ENCODE measurements at regions not wholly inside any gene's neighbourhood (a gene's known extent, or its start where the extent isn't known, plus 50 kb on each side); places are given as distances from the start of the nearest gene placed in this dataset.
"Not testable (repeated sequence)": the region's sequence is repeated elsewhere in the genome, so short reads cannot be mapped to it uniquely, and the experiment has no call there.

GRCh38 chr12:127830730-127831129 lies 436.2 kb upstream of the TMEM132C start:
- H3K27ac ChIP-seq (ENCODE audit: low read depth, low read length) = no peak overlapping the region
- H3K9ac ChIP-seq (ENCODE audit: low read depth in 1 of 3, low read length in 3 of 3) = no peak overlapping the region
- no peaks in the 10 kb centered on the region for H3K36me3 ChIP-seq (ENCODE audit: control insufficient read depth in 3 of 3, insufficient read depth in 3 of 3, low read length in 3 of 3)
- H3K27me3 ChIP-seq (ENCODE audit: control insufficient read depth in 3 of 3, insufficient read depth in 3 of 3, low read length in 3 of 3) = no peaks in the 10 kb centered on the region
- no peaks in the 10 kb centered on the region for H3K4me1 ChIP-seq (ENCODE audit: control insufficient read depth in 3 of 3, insufficient read depth in 3 of 3, low read length in 3 of 3)
- H3K9me3 ChIP-seq (ENCODE audit: control insufficient read depth in 3 of 3, low read length in 3 of 3) = no peaks in the 10 kb centered on the region
- no peak overlapping the region for H3K4me3 ChIP-seq (ENCODE audit: low read length in 3 of 3)

- Histone ChIP-seq H3K27me3 (ENCODE audit: control insufficient read depth in 3 of 3, insufficient read depth in 3 of 3, low read length in 3 of 3) (no peaks in the 10 kb centered on the region), H3K4me3 (ENCODE audit: low read length in 3 of 3) (no peak overlapping the region), H3K27ac (ENCODE audit: low read depth, low read length) (no peak overlapping the region), H3K4me1 (ENCODE audit: control insufficient read depth in 3 of 3, insufficient read depth in 3 of 3, low read length in 3 of 3) (no peaks in the 10 kb centered on the region), H3K9ac (ENCODE audit: low read depth in 1 of 3, low read length in 3 of 3) (no peak overlapping the region), H3K36me3 (ENCODE audit: control insufficient read depth in 3 of 3, insufficient read depth in 3 of 3, low read length in 3 of 3) (no peaks in the 10 kb centered on the region), H3K9me3 (ENCODE audit: control insufficient read depth in 3 of 3, low read length in 3 of 3) (no peaks in the 10 kb centered on the region)
These were observed 434.8 kb upstream of the TMEM132C start for GRCh38 chr12:127832172-127832571.

GRCh38 chr12:127836802-127837201 lies 430.2 kb upstream of the TMEM132C start:
- H3K4me1 ChIP-seq (ENCODE audit: control insufficient read depth in 3 of 3, insufficient read depth in 3 of 3, low read length in 3 of 3); H3K9me3 ChIP-seq (ENCODE audit: control insufficient read depth in 3 of 3, low read length in 3 of 3); H3K9ac ChIP-seq (ENCODE audit: low read depth in 1 of 3, low read length in 3 of 3); H3K36me3 ChIP-seq (ENCODE audit: control insufficient read depth in 3 of 3, insufficient read depth in 3 of 3, low read length in 3 of 3); H3K27me3 ChIP-seq (ENCODE audit: control insufficient read depth in 3 of 3, insufficient read depth in 3 of 3, low read length in 3 of 3); H3K4me3 ChIP-seq (ENCODE audit: low read length in 3 of 3); H3K27ac ChIP-seq (ENCODE audit: low read depth, low read length): not testable (repeated sequence)

- Histone ChIP-seq H3K4me3 (ENCODE audit: low read length in 3 of 3) (no peak overlapping the region), H3K27me3 (ENCODE audit: control insufficient read depth in 3 of 3, insufficient read depth in 3 of 3, low read length in 3 of 3) (no peaks in the 10 kb centered on the region), H3K4me1 (ENCODE audit: control insufficient read depth in 3 of 3, insufficient read depth in 3 of 3, low read length in 3 of 3) (no peaks in the 10 kb centered on the region), H3K9me3 (ENCODE audit: control insufficient read depth in 3 of 3, low read length in 3 of 3) (peaks cover 0 to 2% (median 0%) of the 10 kb centered on the region in 3 donors), H3K9ac (ENCODE audit: low read depth in 1 of 3, low read length in 3 of 3) (no peak overlapping the region), H3K36me3 (ENCODE audit: control insufficient read depth in 3 of 3, insufficient read depth in 3 of 3, low read length in 3 of 3) (no peaks in the 10 kb centered on the region), H3K27ac (ENCODE audit: low read depth, low read length) (no peak overlapping the region)
These were observed 409.3 kb upstream of the TMEM132C start for GRCh38 chr12:127857661-127858060.

- Histone ChIP-seq H3K27ac (ENCODE audit: low read depth, low read length) (no peak overlapping the region), H3K4me3 (ENCODE audit: low read length in 3 of 3) (no peak overlapping the region), H3K36me3 (ENCODE audit: control insufficient read depth in 3 of 3, insufficient read depth in 3 of 3, low read length in 3 of 3) (no peaks in the 10 kb centered on the region), H3K9me3 (ENCODE audit: control insufficient read depth in 3 of 3, low read length in 3 of 3) (peaks cover 0 to 2% (median 0%) of the 10 kb centered on the region in 3 donors), H3K4me1 (ENCODE audit: control insufficient read depth in 3 of 3, insufficient read depth in 3 of 3, low read length in 3 of 3) (no peaks in the 10 kb centered on the region), H3K9ac (ENCODE audit: low read depth in 1 of 3, low read length in 3 of 3) (no peak overlapping the region), H3K27me3 (ENCODE audit: control insufficient read depth in 3 of 3, insufficient read depth in 3 of 3, low read length in 3 of 3) (no peaks in the 10 kb centered on the region)
These were observed 406.4 kb upstream of the TMEM132C start for GRCh38 chr12:127860536-127860935.

GRCh38 chr12:127861406-127861805 lies 405.6 kb upstream of the TMEM132C start:
- H3K9me3 ChIP-seq (ENCODE audit: control insufficient read depth in 3 of 3, low read length in 3 of 3) = peaks cover 0 to 2% (median 0%) of the 10 kb centered on the region in 3 donors
- H3K27ac ChIP-seq (ENCODE audit: low read depth, low read length) = no peak overlapping the region
- H3K9ac ChIP-seq (ENCODE audit: low read depth in 1 of 3, low read length in 3 of 3) = no peak overlapping the region
- H3K27me3 ChIP-seq (ENCODE audit: control insufficient read depth in 3 of 3, insufficient read depth in 3 of 3, low read length in 3 of 3) = no peaks in the 10 kb centered on the region
- no peak overlapping the region for H3K4me3 ChIP-seq (ENCODE audit: low read length in 3 of 3)
- H3K4me1 ChIP-seq (ENCODE audit: control insufficient read depth in 3 of 3, insufficient read depth in 3 of 3, low read length in 3 of 3) = no peaks in the 10 kb centered on the region
- H3K36me3 ChIP-seq (ENCODE audit: control insufficient read depth in 3 of 3, insufficient read depth in 3 of 3, low read length in 3 of 3) = no peaks in the 10 kb centered on the region

- H3K9me3 ChIP-seq (ENCODE audit: control insufficient read depth in 3 of 3, low read length in 3 of 3) = no peaks in the 10 kb centered on the region
- no peak overlapping the region for H3K9ac ChIP-seq (ENCODE audit: low read depth in 1 of 3, low read length in 3 of 3)
- H3K4me3 ChIP-seq (ENCODE audit: low read length in 3 of 3) = no peak overlapping the region
- no peaks in the 10 kb centered on the region for H3K27me3 ChIP-seq (ENCODE audit: control insufficient read depth in 3 of 3, insufficient read depth in 3 of 3, low read length in 3 of 3)
- no peaks in the 10 kb centered on the region for H3K36me3 ChIP-seq (ENCODE audit: control insufficient read depth in 3 of 3, insufficient read depth in 3 of 3, low read length in 3 of 3)
- H3K4me1 ChIP-seq (ENCODE audit: control insufficient read depth in 3 of 3, insufficient read depth in 3 of 3, low read length in 3 of 3) = no peaks in the 10 kb centered on the region
- H3K27ac ChIP-seq (ENCODE audit: low read depth, low read length) = no peak overlapping the region
These were observed 393.7 kb upstream of the TMEM132C start for GRCh38 chr12:127873306-127873705.

- Histone ChIP-seq H3K4me1 (ENCODE audit: control insufficient read depth in 3 of 3, insufficient read depth in 3 of 3, low read length in 3 of 3) (no peaks in the 10 kb centered on the region), H3K36me3 (ENCODE audit: control insufficient read depth in 3 of 3, insufficient read depth in 3 of 3, low read length in 3 of 3) (no peaks in the 10 kb centered on the region), H3K9me3 (ENCODE audit: control insufficient read depth in 3 of 3, low read length in 3 of 3) (peaks cover 0 to 3% (median 0%) of the 10 kb centered on the region in 3 donors), H3K27me3 (ENCODE audit: control insufficient read depth in 3 of 3, insufficient read depth in 3 of 3, low read length in 3 of 3) (no peaks in the 10 kb centered on the region), H3K27ac (ENCODE audit: low read depth, low read length) (no peak overlapping the region), H3K9ac (ENCODE audit: low read depth in 1 of 3, low read length in 3 of 3) (no peak overlapping the region), H3K4me3 (ENCODE audit: low read length in 3 of 3) (no peak overlapping the region)
These were observed 385.4 kb upstream of the TMEM132C start for GRCh38 chr12:127881371-127882140.

- Histone ChIP-seq H3K4me3 (ENCODE audit: low read length in 3 of 3) (no peak overlapping the region), H3K27me3 (ENCODE audit: control insufficient read depth in 3 of 3, insufficient read depth in 3 of 3, low read length in 3 of 3) (no peaks in the 10 kb centered on the region), H3K36me3 (ENCODE audit: control insufficient read depth in 3 of 3, insufficient read depth in 3 of 3, low read length in 3 of 3) (no peaks in the 10 kb centered on the region), H3K4me1 (ENCODE audit: control insufficient read depth in 3 of 3, insufficient read depth in 3 of 3, low read length in 3 of 3) (no peaks in the 10 kb centered on the region), H3K9ac (ENCODE audit: low read depth in 1 of 3, low read length in 3 of 3) (no peak overlapping the region), H3K9me3 (ENCODE audit: control insufficient read depth in 3 of 3, low read length in 3 of 3) (peaks cover 0 to 3% (median 0%) of the 10 kb centered on the region in 3 donors), H3K27ac (ENCODE audit: low read depth, low read length) (no peak overlapping the region)
These were observed 384.0 kb upstream of the TMEM132C start for GRCh38 chr12:127883013-127883412.

- H3K36me3 ChIP-seq (ENCODE audit: control insufficient read depth in 3 of 3, insufficient read depth in 3 of 3, low read length in 3 of 3) = no peaks in the 10 kb centered on the region
- no peak overlapping the region for H3K4me3 ChIP-seq (ENCODE audit: low read length in 3 of 3)
- no peaks in the 10 kb centered on the region for H3K27me3 ChIP-seq (ENCODE audit: control insufficient read depth in 3 of 3, insufficient read depth in 3 of 3, low read length in 3 of 3)
- H3K4me1 ChIP-seq (ENCODE audit: control insufficient read depth in 3 of 3, insufficient read depth in 3 of 3, low read length in 3 of 3) = peaks cover 0 to 3% (median 0%) of the 10 kb centered on the region in 3 donors
- no peak overlapping the region for H3K27ac ChIP-seq (ENCODE audit: low read depth, low read length)
- H3K9me3 ChIP-seq (ENCODE audit: control insufficient read depth in 3 of 3, low read length in 3 of 3) = no peaks in the 10 kb centered on the region
- no peak overlapping the region for H3K9ac ChIP-seq (ENCODE audit: low read depth in 1 of 3, low read length in 3 of 3)
These were observed 380.8 kb upstream of the TMEM132C start for GRCh38 chr12:127885954-127886750.

All from skeletal muscle tissue (tissue), 3 donors.